ENCODE measurements at regions not wholly inside any gene's neighbourhood (a gene's known extent, or its start where the extent isn't known, plus 50 kb on each side); places are given as distances from the start of the nearest gene placed in this dataset.

- in situ Hi-C loops (cut with HindIII; ENCODE audit: low sequenced_read_pairs), result no loop called here
Observed at GRCh38 chr5:68429510-68429909, 214.0 kb downstream of the PIK3R1 start.

- in situ Hi-C loops (cut with HindIII; ENCODE audit: low sequenced_read_pairs), result no loop called here
Observed at GRCh38 chr5:68430279-68430678, 214.7 kb downstream of the PIK3R1 start.

- in situ Hi-C loops (cut with HindIII; ENCODE audit: low sequenced_read_pairs), result no loop called here
Observed at GRCh38 chr5:68431186-68431585, 215.6 kb downstream of the PIK3R1 start.

GRCh38 chr5:68431601-68432337, 216.2 kb downstream of the PIK3R1 start:
- in situ Hi-C loops (cut with HindIII; ENCODE audit: low sequenced_read_pairs), result no loop called here

- in situ Hi-C loops (cut with HindIII; ENCODE audit: low sequenced_read_pairs), result no loop called here
Observed at GRCh38 chr5:68432682-68433081, 217.1 kb downstream of the PIK3R1 start.

GRCh38 chr5:68433526-68433922, 218.0 kb downstream of the PIK3R1 start:
- in situ Hi-C loops (cut with HindIII; ENCODE audit: low sequenced_read_pairs), result no loop called here

GRCh38 chr5:68433923-68434879, 218.6 kb downstream of the PIK3R1 start:
- in situ Hi-C loops (cut with HindIII; ENCODE audit: low sequenced_read_pairs), result no loop called here

GRCh38 chr5:68435611-68436010, 220.1 kb downstream of the PIK3R1 start:
- in situ Hi-C loops (cut with HindIII; ENCODE audit: low sequenced_read_pairs), result no loop called here

- in situ Hi-C loops (cut with HindIII; ENCODE audit: low sequenced_read_pairs), result no loop called here
Observed at GRCh38 chr5:68436686-68437520, 221.3 kb downstream of the PIK3R1 start.

GRCh38 chr5:68438876-68439275, 223.3 kb downstream of the PIK3R1 start:
- in situ Hi-C loops (cut with HindIII; ENCODE audit: low sequenced_read_pairs), result no loop called here

GRCh38 chr5:68440245-68440644, 224.7 kb downstream of the PIK3R1 start:
- in situ Hi-C loops (cut with HindIII; ENCODE audit: low sequenced_read_pairs), result no loop called here

- in situ Hi-C loops (cut with HindIII; ENCODE audit: low sequenced_read_pairs), result no loop called here
Observed at GRCh38 chr5:68440651-68441050, 225.1 kb downstream of the PIK3R1 start.

- in situ Hi-C loops (cut with HindIII; ENCODE audit: low sequenced_read_pairs), result no loop called here
Observed at GRCh38 chr5:68441309-68442073, 225.9 kb downstream of the PIK3R1 start.

- in situ Hi-C loops (cut with HindIII; ENCODE audit: low sequenced_read_pairs), result no loop called here
Observed at GRCh38 chr5:68443091-68443490, 227.5 kb downstream of the PIK3R1 start.

GRCh38 chr5:68444048-68444447, 228.5 kb downstream of the PIK3R1 start:
- in situ Hi-C loops (cut with HindIII; ENCODE audit: low sequenced_read_pairs), result no loop called here

GRCh38 chr5:68444833-68445232, 229.3 kb downstream of the PIK3R1 start:
- in situ Hi-C loops (cut with HindIII; ENCODE audit: low sequenced_read_pairs), result no loop called here

GRCh38 chr5:68445257-68446069, 229.9 kb downstream of the PIK3R1 start:
- in situ Hi-C loops (cut with HindIII; ENCODE audit: low sequenced_read_pairs), result no loop called here

- in situ Hi-C loops (cut with HindIII; ENCODE audit: low sequenced_read_pairs), result no loop called here
Observed at GRCh38 chr5:68446070-68446357, 230.5 kb downstream of the PIK3R1 start.

GRCh38 chr5:68446487-68446894, 230.9 kb downstream of the PIK3R1 start:
- in situ Hi-C loops (cut with HindIII; ENCODE audit: low sequenced_read_pairs), result no loop called here
